EH (cell line): ENCODE measurements at regions not wholly inside any gene's neighbourhood (a gene's known extent, or its start where the extent isn't known, plus 50 kb on each side); places are given as distances from the start of the nearest gene placed in this dataset.
A peak's percentile ranks its signal among the peaks of the same experiment; 100 is the strongest.
"Not testable (repeated sequence)": the region's sequence is repeated elsewhere in the genome, so short reads cannot be mapped to it uniquely, and the experiment has no call there.

Experiments
- DNase-seq: peaks from one replicate; pipeline ENCODE4 v3.0.0-alpha.2; 2015; ENCODE audit warnings: low read depth

DNA sequence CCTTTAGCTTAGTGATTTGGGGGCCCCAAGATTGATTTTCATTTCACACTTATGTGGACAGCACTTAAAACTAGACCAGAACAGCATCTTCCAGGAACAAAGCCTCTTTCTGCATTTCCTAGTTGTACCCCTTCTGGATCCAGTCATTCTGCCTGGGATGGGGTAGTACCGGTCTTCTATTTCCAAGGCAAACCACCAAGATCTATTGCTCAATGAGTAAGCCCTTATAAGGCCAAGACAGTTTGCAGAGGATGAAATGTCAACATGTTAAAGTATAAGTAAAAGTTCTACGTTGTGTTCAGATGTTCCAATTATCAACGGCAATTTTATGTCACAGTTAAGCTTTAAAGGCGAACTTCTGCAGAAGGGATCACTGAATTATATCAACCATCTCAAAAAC, 106.9 kb upstream of the ZNF746 start:
- DNase-seq, result no peak

GRCh38 chr7:149600669-149601330, 103.2 kb upstream of the ZNF746 start:
- DNase-seq, result not testable (repeated sequence)

- DNase-seq, result no peak
Observed at GRCh38 chr7:149599636-149600206, 102.1 kb upstream of the ZNF746 start.

GRCh38 chr7:149598721-149599308, 101.2 kb upstream of the ZNF746 start:
- DNase-seq, result peak; percentile 41

DNA sequence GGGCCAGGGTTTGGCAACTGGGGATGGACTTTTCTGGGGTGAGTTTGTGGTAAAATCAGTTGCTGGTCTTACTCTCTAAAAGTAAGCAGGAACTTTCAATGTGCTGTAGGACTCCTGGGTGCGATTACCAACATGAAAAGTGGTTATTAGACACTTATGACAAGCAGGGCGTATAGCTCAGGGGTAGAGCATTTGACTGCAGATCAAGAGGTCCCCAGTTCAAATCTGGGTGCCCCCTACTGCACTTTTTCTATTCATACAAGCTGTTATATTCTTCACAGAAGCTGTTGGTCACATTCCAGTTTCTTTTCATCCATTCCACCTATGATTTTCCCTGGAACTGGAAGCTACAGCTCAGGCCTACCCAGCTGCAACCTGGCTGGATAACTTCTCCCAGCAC, 100.2 kb upstream of the ZNF746 start:
- DNase-seq, result not testable (repeated sequence)

GRCh38 chr7:149595541-149595940, 97.9 kb upstream of the ZNF746 start:
- DNase-seq, result no peak

DNA sequence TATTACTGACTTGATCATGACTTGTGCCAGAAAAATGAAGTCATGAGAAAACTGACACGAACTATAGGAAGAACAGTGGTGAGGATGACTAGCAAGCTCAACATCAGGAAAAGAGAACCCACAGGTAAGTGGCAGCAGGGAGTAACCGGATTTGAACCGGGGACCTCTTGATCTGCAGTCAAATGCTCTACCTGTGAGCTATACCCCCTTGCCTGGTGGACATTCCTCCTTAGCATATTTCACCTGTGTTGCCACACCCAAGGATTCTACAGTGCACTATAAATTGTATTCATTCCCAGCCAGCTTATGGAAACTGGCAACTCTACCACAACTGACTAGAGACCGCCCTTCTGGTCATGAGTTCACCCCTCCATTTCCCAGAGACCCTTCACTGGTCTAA, 97.5 kb upstream of the ZNF746 start:
- no peak for DNase-seq

DNA sequence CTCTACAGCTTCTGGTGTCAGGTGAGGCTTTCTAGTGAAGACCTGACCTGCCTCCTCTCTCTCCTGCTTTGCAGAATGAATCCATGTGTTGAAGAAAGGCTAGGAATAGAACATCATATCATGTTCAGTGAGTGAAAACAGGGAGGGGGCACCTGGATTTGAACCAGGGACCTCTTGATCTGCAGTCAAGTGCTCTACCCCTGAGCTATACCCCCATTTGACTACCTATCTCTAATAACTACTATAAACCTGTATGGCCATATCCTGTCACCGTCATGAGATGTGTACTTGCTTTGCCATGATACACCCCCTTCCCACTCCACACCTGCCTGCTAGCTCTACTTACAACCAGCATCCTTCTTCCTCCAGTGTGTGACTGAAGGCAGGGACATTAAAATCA, 91.3 kb upstream of the ZNF746 start:
- DNase-seq, result no peak

DNA sequence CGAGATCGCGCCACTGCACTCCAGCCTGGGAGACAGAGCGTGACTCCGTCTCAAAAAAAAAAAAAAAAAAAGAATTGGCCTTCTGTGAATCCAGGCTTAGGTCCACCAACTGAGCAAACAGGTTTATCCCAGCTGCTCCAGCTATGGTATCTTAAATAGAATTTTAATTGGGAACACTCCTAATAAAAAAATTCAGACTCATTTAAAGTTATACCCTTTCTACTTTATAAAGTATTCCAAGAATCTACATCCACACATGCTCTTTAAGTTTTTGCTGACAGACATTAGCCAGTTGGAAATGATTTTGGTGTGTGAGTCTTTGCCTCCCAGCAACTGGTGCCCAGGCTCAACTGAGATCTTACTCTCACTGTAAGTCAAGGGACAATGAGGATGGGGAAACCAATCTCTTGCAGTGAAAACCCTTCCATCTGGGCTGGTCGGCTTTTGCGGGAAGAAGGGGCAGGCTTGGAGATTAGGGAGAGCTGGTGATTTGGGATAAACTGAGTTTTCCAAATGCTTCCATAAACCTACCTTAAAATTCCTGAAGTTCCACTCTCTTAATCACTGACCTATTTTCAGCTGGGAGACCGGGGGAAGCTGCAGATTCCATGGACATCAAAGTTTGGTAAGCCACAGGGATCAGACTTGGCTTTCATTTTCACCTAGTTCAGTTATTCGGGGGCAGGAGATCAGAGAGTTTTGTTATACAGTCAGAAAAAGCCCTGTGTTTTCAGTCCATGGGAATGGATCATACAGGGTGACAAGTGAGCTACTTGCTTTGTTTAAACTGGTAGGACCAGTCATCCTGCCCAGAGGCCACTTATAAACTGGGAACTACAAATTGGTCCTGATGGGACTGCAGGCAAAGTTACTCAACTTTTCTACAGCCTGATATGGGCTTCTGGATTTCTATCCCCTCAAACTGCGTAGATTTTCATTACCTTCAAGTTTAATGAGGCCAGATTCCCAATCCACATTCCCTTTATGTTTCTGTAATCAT, 89.3 kb upstream of the ZNF746 start:
- peak; percentile 36 for DNase-seq

- no peak for DNase-seq
Observed at GRCh38 chr7:149584530-149584929, 86.9 kb upstream of the ZNF746 start.

DNA sequence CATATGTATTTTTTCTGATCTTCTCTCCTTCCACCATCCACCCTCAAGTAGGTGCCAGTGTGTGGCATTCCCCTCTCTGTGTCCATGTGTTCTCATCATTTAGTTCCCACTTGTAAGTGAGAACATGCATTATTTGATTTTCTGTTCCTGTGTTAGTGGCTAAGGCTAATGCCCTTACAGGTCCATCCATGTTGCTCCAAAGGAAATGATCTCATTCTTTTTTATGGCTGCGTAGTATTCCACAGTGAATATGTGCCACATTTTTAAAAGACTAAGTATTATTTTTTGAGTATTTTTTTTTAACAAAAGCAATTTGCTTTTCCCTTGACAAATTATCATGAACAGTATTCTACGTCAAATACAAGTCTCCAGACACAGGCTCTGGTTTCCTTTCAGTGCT, 86.4 kb upstream of the ZNF746 start:
- DNase-seq, result no peak

DNA sequence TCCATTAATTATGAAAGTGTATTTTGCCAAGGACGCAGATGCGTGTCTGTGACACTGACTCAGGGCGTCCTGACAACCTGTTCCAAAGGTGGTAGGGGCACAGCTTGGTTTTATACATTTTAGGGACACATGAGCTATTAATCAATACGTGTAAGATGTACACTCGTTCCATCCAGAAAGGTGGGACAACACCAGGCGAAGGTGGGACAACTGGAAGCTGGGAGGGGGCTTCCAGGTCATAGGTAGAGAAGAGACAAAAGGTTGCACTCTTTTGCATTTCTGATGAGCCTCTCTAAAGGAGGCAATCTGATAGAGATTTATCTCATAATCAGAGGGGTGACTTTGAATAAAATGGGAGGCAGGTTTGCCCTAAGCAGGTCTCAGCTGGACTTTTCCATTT, 82.7 kb upstream of the ZNF746 start:
- DNase-seq, result no peak

DNA sequence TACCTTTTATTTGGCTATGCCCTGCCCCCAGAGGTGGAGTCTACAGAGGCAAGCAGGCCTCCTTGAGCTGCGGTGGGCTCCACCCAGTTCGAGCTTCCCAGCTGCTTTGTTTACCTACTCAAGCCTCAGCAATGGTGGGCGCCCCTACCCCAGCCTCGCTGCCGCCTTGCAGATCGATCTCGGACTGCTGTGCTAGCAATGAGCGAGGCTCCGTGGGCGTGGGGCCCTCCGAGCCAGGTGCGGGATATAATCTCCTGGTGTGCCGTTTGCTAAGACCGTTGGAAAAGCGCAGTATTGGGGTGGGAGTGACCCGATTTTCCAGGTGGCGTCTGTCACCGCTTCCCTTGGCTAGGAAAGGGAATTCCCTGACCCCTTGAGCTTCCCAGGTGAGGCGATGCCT, 81.8 kb upstream of the ZNF746 start:
- DNase-seq, result not testable (repeated sequence)

- not testable (repeated sequence) for DNase-seq
Observed at GRCh38 chr7:149574428-149574827, 76.8 kb upstream of the ZNF746 start.

DNA sequence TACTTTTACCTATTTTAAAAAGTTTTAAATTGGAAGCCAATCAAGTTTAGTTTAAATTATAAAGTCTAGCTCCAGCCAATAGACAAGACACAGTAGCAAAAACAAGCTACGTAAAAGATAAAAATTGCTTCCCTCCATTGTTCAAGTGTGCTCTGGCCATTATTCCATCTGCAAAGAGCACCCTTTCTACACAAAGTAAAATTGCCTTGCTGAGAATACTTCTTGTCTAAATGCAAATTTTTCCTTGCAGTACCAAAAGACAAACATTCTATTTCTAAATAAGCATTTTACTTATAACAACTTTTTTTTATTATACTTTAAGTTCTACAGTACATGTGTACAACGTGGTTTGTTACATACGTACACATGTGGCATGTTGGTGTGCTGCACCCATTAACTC, 75.9 kb upstream of the ZNF746 start:
- no peak for DNase-seq

GRCh38 chr7:149572920-149573319, 75.3 kb upstream of the ZNF746 start:
- not testable (repeated sequence) for DNase-seq

DNA sequence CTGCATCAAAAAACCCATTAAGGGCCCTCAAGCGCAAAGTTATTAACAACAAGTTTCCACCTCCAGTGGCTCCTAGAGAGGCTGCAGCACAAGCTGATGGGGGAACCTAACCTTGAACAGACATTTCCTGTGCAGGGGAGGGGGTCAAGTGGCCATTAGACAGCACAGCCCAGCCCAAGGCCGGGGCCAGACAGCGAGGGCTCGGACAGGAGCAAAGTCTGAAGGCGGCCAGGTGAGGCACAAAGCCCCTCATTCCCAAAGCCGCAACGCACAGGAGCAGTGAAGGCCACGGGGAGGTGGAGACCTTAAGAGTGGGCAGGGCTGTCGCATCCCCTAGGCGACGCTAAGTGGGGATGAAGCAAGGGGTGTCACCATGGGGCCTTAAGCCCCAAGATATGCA, 73.2 kb upstream of the ZNF746 start:
- no peak for DNase-seq

GRCh38 chr7:149569726-149570422, 72.3 kb upstream of the ZNF746 start:
- no peak for DNase-seq

GRCh38 chr7:149569025-149569725, 71.6 kb upstream of the ZNF746 start:
- DNase-seq, result peak; percentile 8

DNA sequence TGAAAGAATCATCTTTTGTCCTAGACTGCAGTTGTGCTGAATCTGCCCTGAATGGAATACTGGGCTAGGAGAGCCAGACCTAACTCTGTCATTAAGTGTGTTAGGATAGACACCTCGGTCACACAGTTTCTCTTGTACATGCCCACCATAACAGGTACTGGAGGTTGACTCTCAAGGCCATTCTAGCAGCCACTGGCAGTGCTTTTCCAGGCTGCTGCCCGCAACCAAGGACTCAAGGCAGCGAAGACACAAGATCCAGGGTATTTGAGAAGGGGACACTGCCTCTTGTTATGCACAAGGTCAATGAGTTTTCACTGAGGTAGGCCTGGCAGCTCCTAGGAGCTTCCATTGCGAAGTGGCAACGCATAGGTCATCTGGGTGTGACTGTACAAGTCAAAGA, 70.6 kb upstream of the ZNF746 start:
- DNase-seq, result no peak

DNA sequence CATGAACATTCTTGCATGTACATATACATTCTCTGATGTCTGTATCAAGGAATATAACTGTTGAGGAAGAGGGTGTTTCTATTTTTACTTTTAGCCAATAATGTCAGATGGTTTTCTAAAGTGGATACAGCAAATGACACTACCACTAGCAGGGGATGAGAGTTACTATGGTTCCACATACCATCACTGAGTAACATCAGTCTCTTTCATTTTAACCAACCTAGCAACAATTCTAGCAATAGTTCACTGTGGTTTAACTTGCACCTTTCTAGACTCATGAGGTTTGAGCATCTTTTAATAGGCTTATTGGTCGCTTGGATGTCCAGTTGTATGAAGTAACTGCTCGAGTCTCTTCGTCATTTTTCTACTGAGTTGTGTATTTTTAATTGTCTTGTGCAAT, 68.5 kb upstream of the ZNF746 start:
- DNase-seq, result no peak

DNA sequence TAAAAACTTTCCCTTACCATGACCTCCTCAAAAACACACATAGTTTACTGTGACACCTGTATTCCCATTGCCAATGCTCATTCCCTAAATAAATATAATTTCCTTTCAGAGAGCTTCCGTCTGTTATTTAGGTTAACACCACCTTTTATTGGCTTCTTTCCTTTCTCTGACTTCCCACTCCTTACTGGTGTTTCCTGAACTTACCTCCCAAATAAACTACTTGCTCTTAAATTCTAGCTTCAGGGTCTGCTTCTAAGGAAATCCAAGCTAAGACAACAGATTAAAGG, 67.4 kb upstream of the ZNF746 start:
- DNase-seq, result no peak
